PC-3 (cell line): ENCODE measurements at regions not wholly inside any gene's neighbourhood (a gene's known extent, or its start where the extent isn't known, plus 50 kb on each side); places are given as distances from the start of the nearest gene placed in this dataset.

ENCODE experiments used
- EZH2 ChIP-seq: fragments of 300-600 bp; sonication (generic); IDR thresholded peaks from one replicate; pipeline ENCODE4 v1.6.1; 2017; ENCODE audit warnings: antibody characterized with exemption, mild to moderate bottlenecking, low read length; ENCODE audit not compliant: unreplicated experiment
- EZH2phosphoT487 ChIP-seq: fragments of 300-600 bp; sonication (generic); IDR thresholded peaks from 2 replicates; pipeline ENCODE4 v1.6.1; 2018; ENCODE audit warnings: mild to moderate bottlenecking, antibody characterized with exemption, low read length, borderline replicate concordance
- TF ChIP-seq, protein P1 (sequence below): fragments of 300-600 bp; sonication (generic); conservative IDR thresholded peaks from 2 replicates; pipeline ENCODE4 v1.5.1; 2017; ENCODE audit warnings: antibody characterized with exemption, low read depth, mild to moderate bottlenecking, low read length

DNA sequence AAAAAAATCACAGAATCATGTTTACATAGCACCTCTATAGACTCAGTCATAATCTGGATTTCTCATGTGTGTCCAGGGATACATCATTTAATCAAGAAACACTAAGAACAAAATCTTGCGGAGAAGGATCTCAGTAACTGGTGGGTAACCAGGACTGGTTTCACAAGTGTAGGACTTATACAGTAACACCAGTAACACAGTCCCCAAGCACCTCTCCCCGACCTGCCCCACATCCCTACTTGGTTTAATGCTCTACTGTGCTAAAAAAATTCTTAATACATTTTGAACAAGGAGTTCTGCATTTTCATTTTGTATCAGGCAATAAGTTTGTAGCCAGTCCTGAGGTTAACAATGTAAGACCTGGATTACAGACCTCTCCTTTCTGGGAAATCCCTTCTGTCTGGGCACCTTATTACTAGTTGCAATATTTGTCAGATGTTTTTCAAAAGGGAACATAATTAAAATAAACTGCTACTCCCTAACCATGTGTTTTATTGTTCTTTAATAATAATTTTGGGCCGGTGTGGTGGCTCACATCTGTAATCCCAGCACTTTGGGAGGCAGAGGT is 57.6 kb upstream of the BBX start:
- TF ChIP-seq EZH2phosphoT487 (no peak), EZH2 (no peak)
- TF ChIP-seq, protein P1, sequence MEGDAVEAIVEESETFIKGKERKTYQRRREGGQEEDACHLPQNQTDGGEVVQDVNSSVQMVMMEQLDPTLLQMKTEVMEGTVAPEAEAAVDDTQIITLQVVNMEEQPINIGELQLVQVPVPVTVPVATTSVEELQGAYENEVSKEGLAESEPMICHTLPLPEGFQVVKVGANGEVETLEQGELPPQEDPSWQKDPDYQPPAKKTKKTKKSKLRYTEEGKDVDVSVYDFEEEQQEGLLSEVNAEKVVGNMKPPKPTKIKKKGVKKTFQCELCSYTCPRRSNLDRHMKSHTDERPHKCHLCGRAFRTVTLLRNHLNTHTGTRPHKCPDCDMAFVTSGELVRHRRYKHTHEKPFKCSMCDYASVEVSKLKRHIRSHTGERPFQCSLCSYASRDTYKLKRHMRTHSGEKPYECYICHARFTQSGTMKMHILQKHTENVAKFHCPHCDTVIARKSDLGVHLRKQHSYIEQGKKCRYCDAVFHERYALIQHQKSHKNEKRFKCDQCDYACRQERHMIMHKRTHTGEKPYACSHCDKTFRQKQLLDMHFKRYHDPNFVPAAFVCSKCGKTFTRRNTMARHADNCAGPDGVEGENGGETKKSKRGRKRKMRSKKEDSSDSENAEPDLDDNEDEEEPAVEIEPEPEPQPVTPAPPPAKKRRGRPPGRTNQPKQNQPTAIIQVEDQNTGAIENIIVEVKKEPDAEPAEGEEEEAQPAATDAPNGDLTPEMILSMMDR = no peak
